ENCODE measurements at regions not wholly inside any gene's neighbourhood (a gene's known extent, or its start where the extent isn't known, plus 50 kb on each side); places are given as distances from the start of the nearest gene placed in this dataset.

DNA sequence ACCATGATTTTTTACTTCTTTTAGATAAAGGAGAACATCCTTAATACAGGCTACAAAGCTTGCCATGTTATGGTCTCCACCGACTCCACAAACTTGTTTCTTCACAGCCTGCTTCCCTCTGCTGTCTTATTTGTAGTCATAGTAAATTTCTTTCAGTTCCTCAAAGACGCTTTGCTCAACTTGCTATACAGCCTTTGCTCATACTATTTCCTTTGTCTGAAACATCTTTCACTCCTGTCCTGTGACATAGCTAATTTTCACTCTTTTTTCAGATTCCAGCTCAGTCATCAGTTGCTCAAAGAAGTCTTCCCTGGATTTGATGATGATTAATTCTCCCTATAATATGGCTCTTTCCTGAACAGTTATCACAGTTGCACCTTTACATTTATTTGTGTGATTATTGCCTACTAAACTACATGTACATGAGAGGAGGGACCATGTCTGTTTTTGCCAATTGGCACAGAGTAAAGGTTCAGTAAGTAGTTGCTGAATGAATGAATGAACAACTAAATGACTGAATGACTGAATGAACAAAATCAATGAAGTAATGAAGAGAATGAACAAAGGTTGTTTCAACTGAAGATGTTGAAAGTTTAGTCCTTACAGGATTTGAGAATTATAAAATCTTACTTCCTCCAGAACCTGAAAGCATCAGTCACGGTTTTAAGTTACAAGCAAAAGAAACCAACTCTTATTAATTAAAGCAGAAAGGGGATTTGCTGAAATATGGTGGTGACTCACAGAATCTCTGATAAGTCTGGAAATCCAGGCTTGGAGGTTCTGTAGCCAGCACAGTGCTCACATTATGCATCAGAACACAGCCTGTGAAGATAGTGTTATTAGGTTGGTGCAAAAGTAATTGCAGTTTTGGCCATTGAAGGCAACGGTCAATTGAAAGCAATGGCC, 186.4 kb upstream of the FAM98A start:
- DNase-seq (ENCODE audit: low read depth in 2 of 2) = no peak

DNA sequence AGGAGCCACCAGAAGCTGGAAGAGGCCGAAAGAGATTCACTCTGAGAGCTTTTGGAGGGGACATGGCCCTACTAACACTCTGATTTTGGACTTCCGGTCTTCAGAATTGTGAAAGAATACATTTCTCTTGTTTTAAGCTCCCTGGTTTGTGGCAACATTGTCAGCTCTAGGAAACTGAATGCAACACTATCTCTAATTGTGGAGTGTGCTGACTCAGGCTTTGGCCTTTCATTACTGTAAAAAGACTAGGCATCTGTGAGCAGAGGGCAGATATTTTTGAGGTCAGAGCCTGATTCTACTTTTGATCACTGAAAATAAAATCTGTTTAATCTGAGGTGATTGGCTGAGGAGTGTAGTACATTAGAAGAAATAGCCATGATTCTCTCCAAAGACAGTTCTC, 185.4 kb upstream of the FAM98A start:
- DNase-seq (ENCODE audit: low read depth in 2 of 2) = no peak

DNA sequence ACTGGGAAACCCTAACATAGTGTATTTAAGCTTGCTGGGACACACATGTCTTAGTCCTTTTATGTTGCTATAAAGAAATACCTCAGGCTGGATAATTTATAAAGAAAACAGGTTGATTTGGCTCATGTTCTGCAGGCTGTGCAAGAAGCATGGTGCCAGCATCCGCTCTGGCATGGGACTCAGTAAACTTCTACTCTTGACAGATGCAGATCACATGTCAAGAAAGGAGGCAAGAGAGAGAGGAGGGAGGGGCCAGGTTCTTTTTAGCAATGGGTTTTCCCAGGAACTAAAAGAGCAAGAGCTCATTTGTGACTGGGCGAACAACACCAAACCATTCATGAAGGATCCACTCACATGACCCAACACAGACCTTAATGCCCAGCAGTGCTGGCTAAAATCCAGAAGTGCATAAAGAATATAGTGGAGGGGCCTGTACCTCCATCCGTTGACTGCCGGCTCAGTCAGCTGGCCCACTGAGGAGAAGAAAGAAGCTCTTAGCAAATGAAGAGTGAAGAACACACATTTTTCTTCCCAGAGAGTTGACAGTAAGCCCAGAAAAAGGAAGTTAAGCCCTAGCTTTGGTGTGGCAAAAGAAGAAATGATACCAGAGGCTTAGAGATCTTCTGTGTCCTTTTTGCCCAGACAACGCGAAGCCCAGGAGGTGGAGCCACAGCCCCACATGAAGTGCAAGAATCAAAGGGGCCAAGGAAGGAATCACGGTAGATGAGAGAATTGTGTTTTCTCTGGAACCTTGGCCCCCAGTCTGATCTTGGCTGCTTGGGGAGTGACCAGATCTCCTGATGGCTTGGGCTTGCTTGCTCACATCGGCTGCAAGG, 183.5 kb upstream of the FAM98A start:
- DNase-seq (ENCODE audit: low read depth in 2 of 2) = no peak

DNA sequence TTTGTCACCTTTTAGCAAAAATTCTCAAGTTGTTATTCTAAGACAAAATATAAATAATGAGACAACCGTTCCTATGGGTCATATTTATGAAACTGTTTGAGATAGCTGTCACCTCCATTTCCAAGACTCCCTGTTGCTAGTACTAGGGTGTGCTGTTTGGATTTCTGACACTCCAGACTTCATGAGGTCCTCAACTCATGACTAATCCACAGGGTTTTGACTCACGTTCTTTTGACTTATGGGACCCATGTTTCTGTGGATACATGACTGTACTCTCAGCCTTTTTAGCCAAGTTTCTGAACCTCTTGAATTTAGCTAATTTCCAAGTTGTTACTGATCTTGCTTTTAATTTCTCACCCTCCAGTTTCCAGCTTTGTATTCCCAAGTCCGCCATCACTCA, 178.7 kb upstream of the FAM98A start:
- no peak for DNase-seq (ENCODE audit: low read depth in 2 of 2)

DNA sequence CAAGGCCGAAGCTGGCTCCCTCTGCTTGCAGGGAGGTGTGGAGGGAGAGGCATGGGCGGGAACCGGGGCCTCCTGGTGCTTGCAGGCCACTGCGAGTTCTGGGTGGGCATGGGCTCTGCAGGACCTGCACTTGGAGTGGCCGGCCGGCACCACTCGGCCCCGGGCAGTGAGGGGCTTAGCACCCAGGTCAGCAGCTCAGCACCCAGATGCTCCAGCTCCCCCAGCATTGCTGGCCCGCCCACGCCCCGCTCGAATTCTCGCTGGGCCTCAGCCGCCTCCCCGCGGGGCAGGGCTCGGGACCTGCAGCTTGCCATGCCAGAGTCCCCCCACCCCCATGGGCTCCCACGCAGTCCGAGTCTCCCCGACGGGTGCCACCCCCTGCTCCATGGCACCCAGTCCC, 176.2 kb upstream of the FAM98A start:
- no peak for DNase-seq (ENCODE audit: low read depth in 2 of 2)

DNA sequence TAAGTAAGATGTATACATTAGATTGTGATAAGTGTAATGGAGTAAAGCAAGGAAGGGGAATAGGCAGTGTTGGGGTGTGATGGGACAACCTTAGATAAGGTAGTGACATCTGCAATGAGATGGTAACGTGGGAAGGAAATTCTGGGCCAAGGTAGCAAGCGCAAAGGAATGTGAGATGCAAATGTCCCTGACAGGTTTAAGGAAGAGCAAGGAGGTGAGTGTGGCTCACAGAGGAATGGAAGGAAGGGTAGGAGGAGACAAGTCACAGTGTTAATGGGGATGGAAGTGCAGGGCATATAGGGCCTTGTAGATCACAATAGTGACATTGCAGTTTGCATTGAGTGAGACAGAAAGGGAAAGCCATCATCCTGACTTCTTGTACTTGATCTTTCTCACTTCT, 170.9 kb upstream of the FAM98A start:
- DNase-seq (ENCODE audit: low read depth in 2 of 2) = no peak

DNA sequence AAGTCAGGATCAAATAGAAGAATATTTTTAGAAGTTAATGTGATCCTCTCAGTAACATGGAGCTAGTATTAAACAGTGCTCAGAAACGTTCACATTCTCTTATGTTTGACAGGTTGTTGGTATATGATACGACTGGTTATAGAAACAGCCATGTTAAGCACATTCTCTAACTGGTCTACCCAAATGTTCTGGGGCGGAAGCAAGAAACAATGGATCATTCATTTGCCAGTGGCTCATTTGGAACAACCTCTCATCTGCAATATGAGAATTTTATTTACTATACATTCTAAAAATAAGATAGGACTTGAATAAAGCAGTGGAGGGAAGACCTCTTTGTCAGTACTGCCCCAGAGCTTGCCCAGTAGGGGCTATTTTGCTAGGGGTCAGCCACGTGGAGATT, 167.1 kb upstream of the FAM98A start:
- DNase-seq (ENCODE audit: low read depth in 2 of 2) = no peak

DNA sequence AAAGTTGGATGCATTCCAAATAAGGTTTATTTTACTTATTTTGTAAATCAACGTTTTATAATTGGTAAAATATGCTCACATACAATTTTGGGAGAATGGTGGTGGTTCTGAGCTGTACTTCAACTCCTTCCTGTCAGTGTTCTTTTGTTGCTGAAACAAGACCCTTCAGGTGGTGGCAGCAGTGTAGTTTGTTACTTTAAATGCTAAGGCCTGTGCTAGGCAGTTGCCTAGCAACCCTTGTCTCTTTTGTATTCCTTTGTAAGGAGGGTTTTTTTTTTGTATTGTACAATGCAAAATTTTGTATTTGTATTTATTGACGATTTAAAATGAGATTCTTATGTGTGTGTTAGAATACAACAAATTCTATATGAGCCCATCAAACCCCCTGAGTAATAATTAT, 166.0 kb upstream of the FAM98A start:
- DNase-seq (ENCODE audit: low read depth in 2 of 2) = no peak

DNA sequence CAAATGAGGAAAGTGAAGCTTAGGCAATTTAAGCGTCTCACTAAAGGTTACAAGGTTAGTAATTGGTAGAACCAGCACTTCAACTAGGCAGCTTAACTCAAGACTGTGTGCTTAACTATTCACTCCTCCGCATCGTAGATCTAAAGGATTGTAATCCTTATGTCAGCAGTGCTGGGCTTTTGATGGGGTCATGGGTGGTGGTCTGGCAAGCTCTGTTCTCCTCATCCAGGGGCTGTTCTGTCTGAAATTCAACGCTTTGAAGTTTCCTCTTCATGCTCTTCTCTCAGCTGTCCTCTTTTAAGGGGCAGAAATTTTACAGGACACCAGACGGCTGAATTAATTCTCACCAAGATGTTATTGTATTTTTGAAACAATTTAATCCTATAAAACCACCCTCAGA, 165.5 kb upstream of the FAM98A start:
- DNase-seq (ENCODE audit: low read depth in 2 of 2) = no peak

DNA sequence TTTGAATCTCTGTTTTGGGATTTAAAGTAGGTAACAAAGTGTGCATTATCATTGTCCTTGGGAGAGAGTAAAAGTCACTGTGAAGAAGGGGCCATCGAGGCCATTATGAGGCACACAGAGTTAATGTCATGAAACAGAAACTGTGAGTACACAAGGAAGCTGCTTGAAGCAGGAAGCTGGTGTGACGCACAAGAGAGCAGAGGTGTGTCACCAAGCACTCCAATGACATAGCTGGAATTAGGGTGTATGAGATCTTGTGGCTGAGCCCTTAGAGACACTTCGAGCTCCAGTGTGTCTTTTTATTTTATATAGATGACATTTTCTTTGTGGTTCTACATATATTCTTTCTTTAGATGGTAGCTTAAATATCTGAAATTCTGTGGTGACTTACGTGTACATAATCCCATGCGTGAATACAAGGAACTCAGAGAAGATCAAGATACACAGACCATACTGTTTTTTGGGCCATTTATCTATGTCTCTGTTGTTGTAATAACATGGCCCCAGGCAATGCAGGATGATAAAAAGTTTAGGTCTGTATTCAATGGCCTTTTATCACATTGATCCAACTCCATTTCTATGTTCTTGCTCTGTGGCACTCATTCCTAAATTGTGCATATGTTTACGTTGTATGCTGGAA, 164.7 kb upstream of the FAM98A start:
- no peak for DNase-seq (ENCODE audit: low read depth in 2 of 2)

DNA sequence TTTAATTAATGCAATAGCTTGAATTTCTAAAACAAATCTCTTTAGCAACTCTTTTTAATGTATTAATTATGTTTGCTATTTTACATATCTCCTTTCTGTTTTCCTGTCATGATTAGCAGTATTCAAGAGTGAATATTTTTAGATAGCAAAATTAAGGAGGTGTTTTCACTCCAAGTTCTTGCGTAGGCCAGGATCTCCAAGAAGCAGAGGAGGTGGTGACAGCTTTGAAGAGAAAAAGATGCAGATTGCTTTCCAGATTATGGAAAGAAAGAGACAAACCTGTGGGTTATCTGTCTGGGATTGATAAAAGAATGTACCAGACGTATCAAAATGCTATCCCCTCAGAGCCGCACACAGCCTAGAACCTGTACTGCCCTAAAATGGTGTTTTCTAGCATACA, 163.5 kb upstream of the FAM98A start:
- DNase-seq (ENCODE audit: low read depth in 2 of 2) = no peak

DNA sequence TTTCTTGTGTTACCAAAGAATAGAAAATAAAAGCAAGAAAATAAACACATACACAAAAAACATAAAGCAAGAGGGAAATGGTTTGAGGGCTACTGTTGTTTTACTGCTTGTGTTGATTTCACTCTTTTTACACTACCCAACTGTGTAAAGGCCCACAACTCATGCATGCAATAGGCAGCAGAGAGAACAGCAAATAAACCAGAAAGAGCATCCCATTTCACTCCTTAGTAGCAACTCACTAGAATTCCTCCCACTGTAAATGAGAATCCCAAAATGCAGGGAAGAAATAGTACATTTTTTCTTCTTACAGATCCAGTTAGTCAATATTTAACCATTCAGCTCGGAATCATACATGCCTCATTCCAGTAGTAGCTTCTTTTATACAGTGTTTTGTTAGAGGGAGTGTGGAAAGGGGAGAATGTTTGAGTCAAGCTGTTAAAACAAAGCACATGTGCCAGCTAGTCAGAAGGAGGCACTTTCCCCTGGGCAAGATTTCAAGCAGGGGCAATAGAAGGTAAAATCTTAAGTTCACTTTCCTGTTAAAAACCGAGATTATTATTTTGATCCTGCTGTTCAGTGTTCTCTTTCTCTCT, 147.2 kb upstream of the FAM98A start:
- DNase-seq (ENCODE audit: low read depth in 2 of 2) = no peak

DNA sequence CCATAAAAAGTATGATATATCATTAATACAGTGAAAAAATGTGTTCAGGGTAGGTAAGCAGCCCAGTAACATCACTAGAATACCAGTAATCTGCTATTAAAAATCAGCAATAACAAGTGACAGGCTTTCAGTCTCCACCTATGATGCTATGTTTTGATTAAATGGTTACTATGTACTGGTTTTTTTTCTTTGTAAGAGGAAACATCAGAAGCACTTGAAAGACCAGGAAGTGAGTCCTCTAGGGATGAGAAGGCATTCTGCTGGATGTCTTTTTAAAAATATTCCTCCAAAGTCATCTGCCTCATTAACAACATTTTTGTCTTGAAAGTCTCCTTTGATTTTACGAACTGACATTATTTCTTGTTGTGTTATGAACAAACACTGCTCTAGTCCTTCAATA, 136.0 kb upstream of the FAM98A start:
- no peak for DNase-seq (ENCODE audit: low read depth in 2 of 2)

DNA sequence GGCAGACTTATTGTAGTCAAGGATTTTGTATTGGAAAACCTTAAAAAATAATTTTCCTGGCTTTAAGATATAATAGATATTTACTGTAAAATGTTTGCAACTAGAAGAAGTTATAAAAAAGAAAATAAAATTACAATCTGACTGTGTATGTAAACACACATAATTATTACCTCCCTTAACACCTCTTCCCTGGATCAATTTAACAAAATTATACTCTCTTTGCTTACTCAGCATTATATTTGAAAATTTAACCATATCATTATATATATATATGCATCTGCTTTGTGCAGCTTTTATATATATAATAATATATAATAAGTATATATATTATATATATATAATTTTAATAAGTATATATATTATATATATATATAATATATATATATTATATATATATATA, 131.7 kb upstream of the FAM98A start:
- DNase-seq (ENCODE audit: low read depth in 2 of 2) = no peak

DNA sequence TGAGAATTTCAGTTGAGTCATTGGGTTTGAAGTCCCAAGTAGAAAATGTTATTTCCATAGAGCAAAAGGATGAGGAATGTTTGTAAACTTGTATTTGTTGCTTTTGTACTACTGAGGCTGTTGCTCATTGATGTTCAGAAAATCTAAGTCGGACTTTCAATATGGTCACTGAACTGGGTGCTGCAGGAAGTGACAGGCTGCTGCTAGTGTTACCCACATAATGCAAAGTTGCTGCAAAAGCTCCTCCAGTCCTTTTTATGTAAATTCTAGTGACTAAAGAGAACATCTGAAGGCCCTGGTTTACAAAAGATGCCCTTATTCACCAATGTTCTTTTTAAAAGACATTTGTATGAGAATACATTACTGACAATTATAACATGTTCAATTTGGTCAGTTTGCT, 131.1 kb upstream of the FAM98A start:
- no peak for DNase-seq (ENCODE audit: low read depth in 2 of 2)

DNA sequence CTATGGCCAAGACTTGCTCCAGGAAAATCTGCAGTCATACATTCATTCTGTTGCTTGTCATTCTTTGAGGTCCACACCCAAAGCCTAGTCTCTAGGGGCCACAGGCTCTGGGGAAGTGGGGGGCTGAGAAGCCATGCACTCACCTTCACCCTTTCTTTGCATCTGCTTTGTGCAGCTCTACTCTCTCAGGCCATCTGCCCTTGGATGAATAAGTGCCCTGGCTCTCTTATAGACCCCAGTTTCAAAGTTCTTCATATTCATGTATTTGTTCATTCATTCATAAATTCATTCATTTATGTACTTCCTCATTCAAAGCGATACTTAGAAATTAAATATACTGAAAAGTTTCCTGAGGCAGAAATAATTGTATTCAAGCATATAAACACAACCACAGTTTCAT, 130.3 kb upstream of the FAM98A start:
- no peak for DNase-seq (ENCODE audit: low read depth in 2 of 2)

DNA sequence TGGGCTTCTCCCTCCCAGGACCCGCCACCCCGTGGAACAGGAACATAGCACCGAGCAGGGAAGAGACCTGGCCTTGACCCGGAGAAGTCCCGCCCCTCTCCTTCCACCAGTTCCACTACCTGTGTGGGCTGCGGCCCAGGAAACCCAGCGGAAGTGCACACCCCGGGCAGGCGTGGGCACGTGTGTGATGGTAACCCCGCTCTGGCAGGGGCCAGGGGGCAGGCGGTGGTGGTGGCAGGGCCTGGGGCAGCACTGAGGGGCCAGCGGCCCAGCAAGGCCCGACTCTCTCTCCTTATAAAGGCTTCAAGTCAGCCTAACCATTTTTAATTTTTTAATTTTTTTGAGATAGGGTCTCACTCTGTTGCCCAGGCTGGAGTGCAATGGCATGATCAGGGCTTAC, 129.0 kb upstream of the FAM98A start:
- no peak for DNase-seq (ENCODE audit: low read depth in 2 of 2)

DNA sequence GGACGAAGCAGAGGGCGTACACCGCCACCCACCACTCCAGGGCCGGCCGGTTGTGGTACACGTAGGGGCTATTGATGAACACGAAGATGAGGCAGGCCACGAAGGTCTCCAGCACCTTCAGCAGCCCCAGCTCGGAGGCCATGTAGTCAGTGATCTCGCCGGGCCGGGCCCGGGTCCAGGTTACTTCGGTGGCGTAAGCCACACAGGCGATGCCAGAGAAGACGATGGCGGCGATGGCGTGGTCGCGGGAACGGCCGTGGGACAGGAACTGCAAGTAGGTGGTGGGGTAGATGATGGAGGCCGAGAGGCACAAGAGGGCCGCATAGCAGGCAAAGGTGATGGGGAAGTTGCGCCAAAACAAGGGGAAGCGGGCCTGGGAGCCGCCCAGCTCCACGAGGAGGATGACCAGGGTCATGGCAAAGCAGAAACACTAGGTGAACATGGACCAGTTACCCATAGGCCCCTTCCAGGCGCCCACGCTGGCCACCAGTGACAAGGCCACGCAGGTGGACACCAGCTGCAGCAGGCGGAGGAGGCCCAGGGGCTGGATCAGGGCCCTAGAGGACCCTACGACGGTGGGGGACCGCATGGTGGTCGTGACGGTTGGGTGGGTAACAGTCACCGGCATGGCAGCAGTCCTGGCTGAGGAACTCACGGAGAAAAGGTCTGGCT, 128.4 kb upstream of the FAM98A start:
- no peak for DNase-seq (ENCODE audit: low read depth in 2 of 2)

DNA sequence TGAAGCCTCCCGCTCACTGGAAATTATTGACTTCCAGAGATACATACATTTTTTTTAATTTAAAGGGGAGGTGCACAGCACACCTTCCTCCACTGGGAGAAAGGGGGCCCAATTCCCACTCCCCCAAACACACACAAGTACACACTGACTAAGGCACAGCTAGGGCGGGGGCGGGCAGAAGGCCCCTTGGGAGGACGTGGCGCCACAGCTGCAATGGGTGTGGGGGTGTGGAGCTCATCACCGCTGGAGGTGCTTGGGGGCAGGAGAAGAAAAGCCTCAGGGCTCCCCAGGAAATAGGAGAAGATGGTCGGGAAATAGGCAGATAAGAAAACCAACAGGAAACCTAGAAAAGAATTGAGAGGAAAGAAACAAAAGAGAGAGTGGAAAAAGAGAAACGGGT, 127.3 kb upstream of the FAM98A start:
- DNase-seq (ENCODE audit: low read depth in 2 of 2) = no peak

DNA sequence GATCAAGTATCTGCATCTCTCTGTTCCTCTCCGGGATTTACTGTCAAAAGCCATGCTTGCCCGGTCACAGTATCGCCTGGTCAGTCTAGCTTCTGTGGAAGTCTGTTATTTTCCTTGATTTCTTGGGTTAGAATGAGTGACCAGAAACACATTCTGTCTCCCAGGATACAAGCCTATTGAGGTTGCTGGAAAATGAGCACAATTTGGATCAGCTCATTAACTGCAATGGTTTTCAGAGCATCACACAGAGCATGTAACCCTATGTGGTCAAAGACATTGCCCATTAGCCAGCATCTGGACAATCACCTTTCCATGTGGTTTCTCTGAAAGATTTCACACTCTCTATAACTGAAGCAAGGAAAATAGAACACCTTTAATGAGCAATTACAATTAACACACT, 124.2 kb upstream of the FAM98A start:
- no peak for DNase-seq (ENCODE audit: low read depth in 2 of 2)

DNA sequence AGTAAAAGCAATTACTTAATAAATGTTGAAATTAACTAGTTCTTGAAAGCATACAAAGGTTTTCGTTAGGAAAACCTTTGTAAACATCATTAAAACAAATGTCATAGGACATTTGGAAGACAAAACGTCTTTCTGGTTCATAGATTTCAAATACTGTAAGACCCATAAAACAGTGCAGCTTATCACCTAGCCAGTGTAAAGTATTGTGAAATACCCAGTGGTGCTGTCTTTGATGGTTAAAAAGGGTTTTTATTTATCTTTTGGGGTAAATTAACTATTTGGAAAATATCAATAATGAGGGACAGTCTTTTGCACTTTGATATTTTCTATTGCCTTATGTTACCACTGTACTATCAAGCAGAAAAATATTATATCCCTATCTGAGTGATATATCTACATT, 120.0 kb upstream of the FAM98A start:
- DNase-seq (ENCODE audit: low read depth in 2 of 2) = no peak

DNA sequence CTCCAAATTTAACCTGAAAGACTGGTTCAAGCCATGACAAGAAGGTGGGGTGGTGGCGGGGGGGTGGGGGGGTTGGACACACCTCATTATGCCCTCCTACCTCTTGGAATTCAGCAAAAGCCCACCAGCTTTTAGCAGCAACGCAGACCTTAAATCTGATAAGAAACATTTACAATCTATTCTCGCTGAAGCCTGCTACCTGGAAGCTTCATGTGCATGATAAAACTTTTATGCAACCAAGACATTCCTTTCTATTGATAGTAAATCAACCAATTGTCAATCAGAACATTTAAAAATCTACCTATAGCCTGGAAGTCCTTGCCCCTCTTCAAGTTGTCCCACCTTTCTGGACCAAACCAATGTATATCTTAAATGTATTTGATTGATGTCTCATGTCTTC, 113.6 kb upstream of the FAM98A start:
- DNase-seq (ENCODE audit: low read depth in 2 of 2) = no peak

All from stimulated activated CD8-positive, alpha-beta memory T cell treated with anti-CD3 and anti-CD28 coated beads, Interleukin-2, amount 100 ng/mL, for 1 hour (primary cell).